GM23338 (cell line): ENCODE measurements at regions not wholly inside any gene's neighbourhood (a gene's known extent, or its start where the extent isn't known, plus 50 kb on each side); places are given as distances from the start of the nearest gene placed in this dataset.

ENCODE experiments used
- ATAC-seq: fragments of 200-7000 bp; cut with Tn5 transposase; 3 replicates; pipeline ENCODE4 v1.9.1; 2020
- DNase-seq: peaks from one replicate; pipeline ENCODE4 v3.0.0-alpha.2; 2015; ENCODE audit warnings: low spot score
- H2AFZ ChIP-seq: fragments of 200-600 bp; sonication (generic); 2 replicates; pipeline ENCODE4 v1.8.0; 2016; ENCODE audit warnings: antibody characterized with exemption, mild to moderate bottlenecking, moderate library complexity
- H3F3A ChIP-seq: fragments of 200-600 bp; sonication (generic); replicated peaks from 2 replicates; pipeline ENCODE4 v1.8.0; 2017; ENCODE audit warnings: antibody characterized with exemption, mixed run types, low read depth
- H3K27ac ChIP-seq: fragments of 200-600 bp; sonication (generic); 2 replicates; pipeline ENCODE4 v1.6.1; 2016; ENCODE audit warnings: low read depth
- H3K27me3 ChIP-seq: fragments of 200-600 bp; sonication (generic); 2 replicates; pipeline ENCODE4 v1.8.0; 2016; ENCODE audit warnings: mild to moderate bottlenecking, mixed run types, moderate library complexity; ENCODE audit not compliant: insufficient read depth
- H3K36me3 ChIP-seq: fragments of 200-600 bp; sonication (generic); 2 replicates; pipeline ENCODE4 v1.8.0; 2016; ENCODE audit warnings: mild to moderate bottlenecking; ENCODE audit not compliant: insufficient read depth
- H3K4me1 ChIP-seq: fragments of 200-600 bp; sonication (generic); 2 replicates; pipeline ENCODE4 v1.8.0; 2016; ENCODE audit warnings: mild to moderate bottlenecking, moderate library complexity; ENCODE audit not compliant: insufficient read depth
- H3K4me2 ChIP-seq: fragments of 200-600 bp; sonication (generic); 2 replicates; pipeline ENCODE4 v1.7.1; 2017; ENCODE audit warnings: mixed run types
- H3K4me3 ChIP-seq: fragments of 200-600 bp; sonication (generic); 2 replicates; pipeline ENCODE4 v1.6.1; 2016; ENCODE audit warnings: mixed run types
- H3K79me2 ChIP-seq: fragments of 200-600 bp; sonication (generic); replicated peaks from 2 replicates; pipeline ENCODE4 v1.8.0; 2017; ENCODE audit warnings: mild to moderate bottlenecking; ENCODE audit not compliant: insufficient read depth
- H3K9me2 ChIP-seq: fragments of 200-600 bp; sonication (generic); 2 replicates; pipeline ENCODE4 v1.8.0; 2017; ENCODE audit not compliant: insufficient read depth
- H4K20me1 ChIP-seq: fragments of 200-600 bp; sonication (generic); replicated peaks from 2 replicates; pipeline ENCODE4 v1.8.0; 2017; ENCODE audit warnings: mild to moderate bottlenecking; ENCODE audit not compliant: insufficient read depth
- H3K27ac Mint-ChIP-seq: 2 replicates; pipeline ENCODE4 v1.8.0; 2020; ENCODE audit warnings: inconsistent platforms, mild to moderate bottlenecking, moderate library complexity, mixed read lengths
- H3K27me3 Mint-ChIP-seq: 3 replicates; pipeline ENCODE4 v1.8.0; 2022; ENCODE audit warnings: low read depth, mild to moderate bottlenecking, moderate library complexity, mixed read lengths, inconsistent platforms; ENCODE audit not compliant: insufficient read depth, poor library complexity
- H3K36me3 Mint-ChIP-seq: 3 replicates; pipeline ENCODE4 v1.8.0; 2021; ENCODE audit warnings: low read depth, mild to moderate bottlenecking, inconsistent platforms, moderate library complexity, mixed read lengths
- H3K4me1 Mint-ChIP-seq: 3 replicates; pipeline ENCODE4 v1.8.0; 2020; ENCODE audit warnings: mild to moderate bottlenecking, inconsistent platforms, mixed read lengths
- H3K4me3 Mint-ChIP-seq: 3 replicates; pipeline ENCODE4 v1.8.0; 2021; ENCODE audit warnings: moderate library complexity, mild to moderate bottlenecking, inconsistent platforms, mixed read lengths
- H3K9me3 Mint-ChIP-seq: 3 replicates; pipeline ENCODE4 v1.8.0; 2020; ENCODE audit warnings: moderate library complexity, mild to moderate bottlenecking, inconsistent platforms, mixed read lengths
- EZH2phosphoT487 ChIP-seq: fragments of 200-600 bp; sonication (generic); IDR thresholded peaks from one replicate; pipeline ENCODE4 v1.8.1; 2018; ENCODE audit warnings: antibody characterized with exemption; ENCODE audit not compliant: unreplicated experiment
- JUNB ChIP-seq: IDR thresholded peaks from one replicate; pipeline ENCODE4 v1.6.1; 2016; ENCODE audit warnings: antibody characterized with exemption; ENCODE audit not compliant: unreplicated experiment
- NANOG ChIP-seq: IDR thresholded peaks from 2 replicates; pipeline ENCODE4 v1.6.1; 2016; ENCODE audit warnings: antibody characterized with exemption, borderline replicate concordance
- ZNF114 ChIP-seq: fragments of 250-450 bp; sonication (Bioruptor Pico); IDR thresholded peaks from 2 replicates; pipeline ENCODE4 v1.5.0; 2020; ENCODE audit warnings: mild to moderate bottlenecking, moderate library complexity
- TF ChIP-seq, protein P1 (sequence below): IDR thresholded peaks from 2 replicates; pipeline ENCODE4 v1.6.1; 2016; ENCODE audit warnings: antibody characterized with exemption
- TF ChIP-seq, protein P2 (sequence below), 2 experiments: fragments of 200-600 bp in 1 of 2; sonication (generic) in 1 of 2; conservative IDR thresholded peaks; 2 replicates each; pipeline versions ENCODE4 v1.5.1 to v1.6.1; 2016 to 2017; ENCODE audit warnings: antibody characterized with exemption in 2 of 2, low read depth in 2 of 2, mild to moderate bottlenecking in 2 of 2, moderate library complexity in 1 of 2
- TF ChIP-seq, protein P3 (sequence below): fragments of 250-450 bp; sonication (Bioruptor Pico); IDR thresholded peaks from 2 replicates; pipeline ENCODE4 v1.5.0; 2020; ENCODE audit warnings: mild to moderate bottlenecking, moderate library complexity

DNA sequence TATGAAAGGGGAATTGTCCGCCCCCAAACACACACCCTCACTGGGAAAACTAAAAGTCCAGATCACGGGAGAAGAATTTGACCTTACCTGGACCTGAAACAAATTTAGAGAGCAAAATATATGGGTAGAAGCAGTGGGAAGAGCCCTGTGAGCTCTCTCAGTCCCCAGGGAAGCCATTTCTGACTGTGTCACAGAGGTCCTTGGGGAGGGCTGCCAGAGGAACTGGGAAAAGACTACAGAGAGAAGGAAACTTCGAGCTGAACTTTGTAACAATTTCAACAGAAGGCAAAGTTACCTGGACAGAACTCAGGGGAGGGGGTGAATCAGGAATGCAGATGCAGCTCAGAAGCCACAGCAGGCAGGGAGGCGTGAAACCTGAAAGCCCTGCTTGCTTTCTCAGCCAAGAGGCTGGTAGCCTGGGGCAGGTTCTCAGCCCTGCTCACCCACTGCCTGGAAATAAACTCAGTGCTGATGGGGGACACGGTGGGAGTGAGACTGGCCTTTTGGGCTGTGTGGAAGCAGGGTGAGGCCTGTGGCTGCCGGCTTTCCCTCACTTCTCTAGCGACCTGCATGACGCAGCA is 163.8 kb downstream of the TMEM200A start:
- H3K9me2 ChIP-seq = no peaks in the 10 kb centered on the region
- H3K79me2 ChIP-seq = no peaks in the 10 kb centered on the region
- H3K27ac ChIP-seq = no peak overlapping the region
- no peaks in the 10 kb centered on the region for H3K27me3 ChIP-seq
- H3F3A ChIP-seq = no peaks in the 10 kb centered on the region
- peaks cover 5% of the 10 kb centered on the region; the same call in 1 of the 3 replicates for H3K4me1 Mint-ChIP-seq
- H3K4me3 Mint-ChIP-seq = no peak overlapping the region
- no peaks in the 10 kb centered on the region; the same call in 2 of the 3 replicates for H3K9me3 Mint-ChIP-seq
- no peaks in the 10 kb centered on the region for H3K27me3 Mint-ChIP-seq
- no peaks in the 10 kb centered on the region for H3K36me3 Mint-ChIP-seq
- TF ChIP-seq JUNB (no peak), EZH2phosphoT487 (no peak), NANOG (no peak)
- TF ChIP-seq, protein P1, sequence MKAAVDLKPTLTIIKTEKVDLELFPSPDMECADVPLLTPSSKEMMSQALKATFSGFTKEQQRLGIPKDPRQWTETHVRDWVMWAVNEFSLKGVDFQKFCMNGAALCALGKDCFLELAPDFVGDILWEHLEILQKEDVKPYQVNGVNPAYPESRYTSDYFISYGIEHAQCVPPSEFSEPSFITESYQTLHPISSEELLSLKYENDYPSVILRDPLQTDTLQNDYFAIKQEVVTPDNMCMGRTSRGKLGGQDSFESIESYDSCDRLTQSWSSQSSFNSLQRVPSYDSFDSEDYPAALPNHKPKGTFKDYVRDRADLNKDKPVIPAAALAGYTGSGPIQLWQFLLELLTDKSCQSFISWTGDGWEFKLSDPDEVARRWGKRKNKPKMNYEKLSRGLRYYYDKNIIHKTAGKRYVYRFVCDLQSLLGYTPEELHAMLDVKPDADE = no peak
- no peak overlapping the region for H3K4me2 ChIP-seq
- ATAC-seq (peak; percentile 56; the same call in 1 of the 3 replicates), DNase-seq (no peak)
- no peak overlapping the region for H3K4me3 ChIP-seq
- H2AFZ ChIP-seq = peak overlapping the region; percentile 80
- H4K20me1 ChIP-seq = no peaks in the 10 kb centered on the region
- H3K36me3 ChIP-seq = no peaks in the 10 kb centered on the region
- no peaks in the 10 kb centered on the region for H3K4me1 ChIP-seq
- H3K27ac Mint-ChIP-seq = peak overlapping the region; percentile 79; the same call in 1 of the 2 replicates

DNA sequence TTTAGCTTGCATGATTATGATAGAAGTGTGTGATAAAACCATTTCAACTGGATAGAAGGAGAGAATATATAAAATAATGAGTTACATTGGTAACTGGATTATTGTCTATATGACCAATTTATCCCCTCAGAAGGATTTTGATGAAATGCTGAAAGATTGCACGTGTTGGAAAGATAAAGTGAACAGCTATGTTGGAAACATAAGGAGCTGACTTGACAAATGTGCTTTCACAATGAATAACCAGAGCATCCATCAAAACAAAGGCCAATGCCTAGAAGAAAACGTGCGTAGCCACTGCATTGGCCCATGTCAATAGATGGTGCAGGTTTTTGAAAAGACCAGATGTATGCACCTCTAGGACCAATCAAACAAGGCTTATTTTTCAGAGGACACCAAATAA is 168.8 kb downstream of the TMEM200A start:
- Mint-ChIP-seq H3K4me3 (no peak overlapping the region), H3K4me1 (peaks cover under 1% of the 10 kb centered on the region; the same call in 1 of the 3 replicates), H3K27me3 (no peaks in the 10 kb centered on the region), H3K27ac (no peak overlapping the region), H3K36me3 (no peaks in the 10 kb centered on the region; the same call in 2 of the 3 replicates), H3K9me3 (peaks cover 3% of the 10 kb centered on the region; the same call in 1 of the 3 replicates)
- Histone ChIP-seq H4K20me1 (no peaks in the 10 kb centered on the region), H3K27me3 (no peaks in the 10 kb centered on the region), H3K36me3 (no peaks in the 10 kb centered on the region), H3F3A (no peaks in the 10 kb centered on the region), H3K27ac (no peak overlapping the region), H3K9me2 (peaks cover 10% of the 10 kb centered on the region; the same call in 1 of the 2 replicates), H2AFZ (no peak overlapping the region), H3K4me2 (no peak overlapping the region), H3K4me3 (no peak overlapping the region), H3K79me2 (no peaks in the 10 kb centered on the region), H3K4me1 (no peaks in the 10 kb centered on the region)
- TF ChIP-seq ZNF114 (CRISPR knock-in tag) = no peak
- TF ChIP-seq, protein P2, sequence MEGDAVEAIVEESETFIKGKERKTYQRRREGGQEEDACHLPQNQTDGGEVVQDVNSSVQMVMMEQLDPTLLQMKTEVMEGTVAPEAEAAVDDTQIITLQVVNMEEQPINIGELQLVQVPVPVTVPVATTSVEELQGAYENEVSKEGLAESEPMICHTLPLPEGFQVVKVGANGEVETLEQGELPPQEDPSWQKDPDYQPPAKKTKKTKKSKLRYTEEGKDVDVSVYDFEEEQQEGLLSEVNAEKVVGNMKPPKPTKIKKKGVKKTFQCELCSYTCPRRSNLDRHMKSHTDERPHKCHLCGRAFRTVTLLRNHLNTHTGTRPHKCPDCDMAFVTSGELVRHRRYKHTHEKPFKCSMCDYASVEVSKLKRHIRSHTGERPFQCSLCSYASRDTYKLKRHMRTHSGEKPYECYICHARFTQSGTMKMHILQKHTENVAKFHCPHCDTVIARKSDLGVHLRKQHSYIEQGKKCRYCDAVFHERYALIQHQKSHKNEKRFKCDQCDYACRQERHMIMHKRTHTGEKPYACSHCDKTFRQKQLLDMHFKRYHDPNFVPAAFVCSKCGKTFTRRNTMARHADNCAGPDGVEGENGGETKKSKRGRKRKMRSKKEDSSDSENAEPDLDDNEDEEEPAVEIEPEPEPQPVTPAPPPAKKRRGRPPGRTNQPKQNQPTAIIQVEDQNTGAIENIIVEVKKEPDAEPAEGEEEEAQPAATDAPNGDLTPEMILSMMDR (conservative IDR thresholded peaks at IDR 0.05; ENCODE audit: low read depth in 2 of 2) = no peak
- TF ChIP-seq NANOG = no peak
- TF ChIP-seq, protein P3, sequence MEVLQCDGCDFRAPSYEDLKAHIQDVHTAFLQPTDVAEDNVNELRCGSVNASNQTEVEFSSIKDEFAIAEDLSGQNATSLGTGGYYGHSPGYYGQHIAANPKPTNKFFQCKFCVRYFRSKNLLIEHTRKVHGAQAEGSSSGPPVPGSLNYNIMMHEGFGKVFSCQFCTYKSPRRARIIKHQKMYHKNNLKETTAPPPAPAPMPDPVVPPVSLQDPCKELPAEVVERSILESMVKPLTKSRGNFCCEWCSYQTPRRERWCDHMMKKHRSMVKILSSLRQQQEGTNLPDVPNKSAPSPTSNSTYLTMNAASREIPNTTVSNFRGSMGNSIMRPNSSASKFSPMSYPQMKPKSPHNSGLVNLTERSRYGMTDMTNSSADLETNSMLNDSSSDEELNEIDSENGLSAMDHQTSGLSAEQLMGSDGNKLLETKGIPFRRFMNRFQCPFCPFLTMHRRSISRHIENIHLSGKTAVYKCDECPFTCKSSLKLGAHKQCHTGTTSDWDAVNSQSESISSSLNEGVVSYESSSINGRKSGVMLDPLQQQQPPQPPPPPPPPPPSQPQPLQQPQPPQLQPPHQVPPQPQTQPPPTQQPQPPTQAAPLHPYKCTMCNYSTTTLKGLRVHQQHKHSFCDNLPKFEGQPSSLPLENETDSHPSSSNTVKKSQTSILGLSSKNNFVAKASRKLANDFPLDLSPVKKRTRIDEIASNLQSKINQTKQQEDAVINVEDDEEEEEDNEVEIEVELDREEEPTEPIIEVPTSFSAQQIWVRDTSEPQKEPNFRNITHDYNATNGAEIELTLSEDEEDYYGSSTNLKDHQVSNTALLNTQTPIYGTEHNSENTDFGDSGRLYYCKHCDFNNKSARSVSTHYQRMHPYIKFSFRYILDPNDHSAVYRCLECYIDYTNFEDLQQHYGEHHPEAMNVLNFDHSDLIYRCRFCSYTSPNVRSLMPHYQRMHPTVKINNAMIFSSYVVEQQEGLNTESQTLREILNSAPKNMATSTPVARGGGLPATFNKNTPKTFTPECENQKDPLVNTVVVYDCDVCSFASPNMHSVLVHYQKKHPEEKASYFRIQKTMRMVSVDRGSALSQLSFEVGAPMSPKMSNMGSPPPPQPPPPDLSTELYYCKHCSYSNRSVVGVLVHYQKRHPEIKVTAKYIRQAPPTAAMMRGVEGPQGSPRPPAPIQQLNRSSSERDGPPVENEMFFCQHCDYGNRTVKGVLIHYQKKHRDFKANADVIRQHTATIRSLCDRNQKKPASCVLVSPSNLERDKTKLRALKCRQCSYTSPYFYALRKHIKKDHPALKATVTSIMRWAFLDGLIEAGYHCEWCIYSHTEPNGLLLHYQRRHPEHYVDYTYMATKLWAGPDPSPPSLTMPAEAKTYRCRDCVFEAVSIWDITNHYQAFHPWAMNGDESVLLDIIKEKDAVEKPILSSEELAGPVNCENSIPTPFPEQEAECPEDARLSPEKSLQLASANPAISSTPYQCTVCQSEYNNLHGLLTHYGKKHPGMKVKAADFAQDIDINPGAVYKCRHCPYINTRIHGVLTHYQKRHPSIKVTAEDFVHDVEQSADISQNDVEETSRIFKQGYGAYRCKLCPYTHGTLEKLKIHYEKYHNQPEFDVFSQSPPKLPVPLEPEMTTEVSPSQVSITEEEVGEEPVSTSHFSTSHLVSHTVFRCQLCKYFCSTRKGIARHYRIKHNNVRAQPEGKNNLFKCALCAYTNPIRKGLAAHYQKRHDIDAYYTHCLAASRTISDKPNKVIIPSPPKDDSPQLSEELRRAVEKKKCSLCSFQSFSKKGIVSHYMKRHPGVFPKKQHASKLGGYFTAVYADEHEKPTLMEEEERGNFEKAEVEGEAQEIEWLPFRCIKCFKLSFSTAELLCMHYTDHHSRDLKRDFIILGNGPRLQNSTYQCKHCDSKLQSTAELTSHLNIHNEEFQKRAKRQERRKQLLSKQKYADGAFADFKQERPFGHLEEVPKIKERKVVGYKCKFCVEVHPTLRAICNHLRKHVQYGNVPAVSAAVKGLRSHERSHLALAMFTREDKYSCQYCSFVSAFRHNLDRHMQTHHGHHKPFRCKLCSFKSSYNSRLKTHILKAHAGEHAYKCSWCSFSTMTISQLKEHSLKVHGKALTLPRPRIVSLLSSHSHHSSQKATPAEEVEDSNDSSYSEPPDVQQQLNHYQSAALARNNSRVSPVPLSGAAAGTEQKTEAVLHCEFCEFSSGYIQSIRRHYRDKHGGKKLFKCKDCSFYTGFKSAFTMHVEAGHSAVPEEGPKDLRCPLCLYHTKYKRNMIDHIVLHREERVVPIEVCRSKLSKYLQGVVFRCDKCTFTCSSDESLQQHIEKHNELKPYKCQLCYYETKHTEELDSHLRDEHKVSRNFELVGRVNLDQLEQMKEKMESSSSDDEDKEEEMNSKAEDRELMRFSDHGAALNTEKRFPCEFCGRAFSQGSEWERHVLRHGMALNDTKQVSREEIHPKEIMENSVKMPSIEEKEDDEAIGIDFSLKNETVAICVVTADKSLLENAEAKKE (CRISPR knock-in tag) = no peak
- TF ChIP-seq JUNB = no peak
- no peak for DNase-seq
- no peak for ATAC-seq
